AG09309 (cell line): ENCODE measurements at regions not wholly inside any gene's neighbourhood (a gene's known extent, or its start where the extent isn't known, plus 50 kb on each side); places are given as distances from the start of the nearest gene placed in this dataset.
A peak's percentile ranks its signal among the peaks of the same experiment; 100 is the strongest.

ENCODE experiments used
- DNase-seq: peaks from one replicate; pipeline ENCODE4 v3.0.0-alpha.2; 2010; ENCODE audit warnings: low read depth
- H3K4me3 ChIP-seq: 2 replicates; pipeline ENCODE4 v1.5.1; 2011; ENCODE audit warnings: mild to moderate bottlenecking, low read depth, low read length, moderate library complexity; ENCODE audit not compliant: control insufficient read depth
- CTCF ChIP-seq: IDR thresholded peaks from 2 replicates; pipeline ENCODE4 v1.5.1; 2011; ENCODE audit warnings: mild to moderate bottlenecking, low read depth, low read length, inconsistent platforms; ENCODE audit not compliant: insufficient read depth, control insufficient read depth; ENCODE audit errors: missing control alignments

- peak; percentile 92 for DNase-seq
- TF ChIP-seq CTCF: no peak
- no peak overlapping the region for H3K4me3 ChIP-seq
Observed at GRCh38 chr6:113147544-113147943, 709.6 kb upstream of the MARCKS start.

GRCh38 chr6:113148566-113148965 is 708.6 kb upstream of the MARCKS start:
- DNase-seq: peak; percentile 35
- H3K4me3 ChIP-seq: no peak overlapping the region
- TF ChIP-seq CTCF: no peak

GRCh38 chr6:113149511-113149910 is 707.6 kb upstream of the MARCKS start:
- DNase-seq: peak; percentile 82
- H3K4me3 ChIP-seq: no peak overlapping the region
- TF ChIP-seq CTCF: no peak

- no peak overlapping the region for H3K4me3 ChIP-seq
- peak; percentile 74 for DNase-seq
- TF ChIP-seq CTCF: no peak
Observed at GRCh38 chr6:113160306-113161017, 696.7 kb upstream of the MARCKS start.

- DNase-seq: no peak
- H3K4me3 ChIP-seq: no peak overlapping the region
- TF ChIP-seq CTCF: no peak
Observed at GRCh38 chr6:113161018-113161315, 696.2 kb upstream of the MARCKS start.

- no peak overlapping the region for H3K4me3 ChIP-seq
- no peak for DNase-seq
- TF ChIP-seq CTCF: no peak
Observed at GRCh38 chr6:113162739-113163138, 694.4 kb upstream of the MARCKS start.

GRCh38 chr6:113168057-113168456 is 689.1 kb upstream of the MARCKS start:
- no peak for TF ChIP-seq CTCF
- DNase-seq: no peak
- no peak overlapping the region for H3K4me3 ChIP-seq
